OCI-LY3 (cell line): ENCODE measurements at regions not wholly inside any gene's neighbourhood (a gene's known extent, or its start where the extent isn't known, plus 50 kb on each side); places are given as distances from the start of the nearest gene placed in this dataset.

Experiments used
- CTCF ChIP-seq: fragments of 200-600, 300-600 bp; sonication (generic); IDR thresholded peaks from 2 replicates; pipeline ENCODE4 v1.5.1; 2014; ENCODE audit warnings: antibody characterized with exemption, low read length, low read depth
- EZH2phosphoT487 ChIP-seq: fragments of 200-600 bp; shearing (Covaris generic); IDR thresholded peaks from 2 replicates; pipeline ENCODE4 v1.6.1; 2018; ENCODE audit warnings: antibody characterized with exemption, mixed run types, low read depth

GRCh38 chr4:19940861-19941260, 310.8 kb upstream of the SLIT2 start:
- no peak for TF ChIP-seq EZH2phosphoT487
- no peak for TF ChIP-seq CTCF
